ENCODE measurements at regions not wholly inside any gene's neighbourhood (a gene's known extent, or its start where the extent isn't known, plus 50 kb on each side); places are given as distances from the start of the nearest gene placed in this dataset.

DNA sequence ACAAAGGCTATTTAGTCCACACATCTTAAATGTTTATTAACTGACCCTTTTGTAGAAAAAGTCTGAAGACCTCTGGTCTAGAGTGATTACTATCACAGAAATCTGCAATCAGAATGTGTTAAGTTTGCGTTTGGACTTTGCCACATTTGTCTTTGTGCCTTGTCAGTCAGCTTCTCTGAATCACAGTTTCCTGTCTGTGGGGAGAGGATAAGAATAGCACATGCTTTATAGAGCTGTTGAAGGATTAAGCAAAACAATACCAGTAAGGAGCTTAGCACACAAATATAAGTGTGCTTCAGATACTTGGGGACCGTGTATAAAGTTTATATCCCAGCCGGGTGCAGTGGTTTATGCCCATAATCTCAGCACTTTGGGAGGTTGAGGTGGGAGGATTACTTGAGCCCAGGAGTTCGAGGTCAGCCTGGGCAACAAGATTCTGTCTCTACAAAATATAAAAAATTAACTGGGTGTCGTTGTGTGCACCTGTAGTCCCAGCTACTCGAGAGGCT, 63.0 kb upstream of the BTG1 start:
- no peak for DNase-seq

DNA sequence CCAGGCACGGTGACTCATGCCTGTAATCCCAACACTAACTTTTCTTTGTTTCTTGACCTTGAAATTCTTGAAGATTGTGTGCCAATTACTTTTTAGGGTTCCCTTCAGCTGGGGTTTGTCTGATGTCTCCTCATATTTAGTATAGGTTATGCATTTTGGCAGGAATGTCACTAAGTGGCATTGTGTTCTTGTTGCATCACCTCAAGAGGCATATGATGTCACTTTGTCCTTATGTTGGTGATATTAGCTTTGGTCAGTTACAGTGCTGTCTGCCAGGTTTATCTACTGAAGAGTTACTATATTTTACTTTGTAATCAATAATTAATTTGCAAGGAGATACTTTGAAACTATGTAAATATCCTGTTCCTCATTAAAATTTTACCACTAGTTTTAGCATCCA, 61.0 kb upstream of the BTG1 start:
- DNase-seq = no peak

DNA sequence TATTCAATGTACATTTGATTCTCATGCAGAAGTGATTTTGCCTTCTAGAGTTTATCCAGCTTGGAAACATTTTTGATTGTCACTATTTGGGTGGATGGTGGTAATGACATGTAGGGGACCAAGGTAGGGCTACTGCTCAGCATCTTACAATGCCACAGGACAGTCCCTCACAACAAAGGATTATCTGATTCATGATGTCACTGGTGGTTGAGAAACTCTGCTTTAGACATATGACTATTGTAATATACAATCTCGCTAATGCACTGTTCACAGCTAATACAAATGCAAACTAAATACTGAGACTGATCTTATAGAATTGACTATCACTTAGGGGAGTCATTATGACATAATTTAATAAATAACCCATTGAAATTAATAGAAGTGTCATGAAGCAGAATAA, 60.4 kb upstream of the BTG1 start:
- DNase-seq = no peak

DNA sequence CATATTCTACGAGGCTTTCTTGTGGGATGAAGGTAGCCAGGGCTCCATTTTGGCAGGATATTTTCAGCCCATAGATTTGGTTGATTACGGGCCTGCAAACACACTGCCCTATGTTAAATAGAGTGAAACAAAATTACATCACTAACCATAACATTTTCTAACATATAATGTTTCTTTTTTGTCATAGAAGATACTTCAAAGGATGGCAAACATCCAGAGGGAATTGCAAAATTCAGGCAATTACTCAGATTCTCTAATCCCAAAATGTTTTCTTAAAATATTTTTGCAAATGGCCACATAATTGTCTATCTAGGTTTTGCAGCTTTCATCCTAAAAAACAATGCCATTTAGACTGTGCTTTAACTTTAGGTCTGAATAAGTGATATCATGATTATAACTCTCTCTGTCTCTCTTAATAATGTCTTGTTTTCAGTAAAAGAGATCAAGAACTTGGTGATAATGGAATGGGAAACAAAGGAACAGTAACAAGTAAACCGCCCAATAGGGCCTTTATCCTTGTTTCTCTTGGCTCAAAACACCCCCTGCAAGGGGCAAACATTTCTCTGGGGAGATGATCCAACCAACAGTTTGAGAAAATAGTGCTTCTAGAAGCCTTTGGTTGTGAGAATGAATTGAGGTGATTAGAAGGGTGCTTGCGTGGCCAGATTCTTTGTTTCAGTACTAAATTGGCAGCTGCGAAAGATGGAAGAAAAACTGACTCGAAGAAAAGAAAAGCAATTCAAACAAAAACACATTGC, 54.4 kb upstream of the BTG1 start:
- no peak for DNase-seq

DNA sequence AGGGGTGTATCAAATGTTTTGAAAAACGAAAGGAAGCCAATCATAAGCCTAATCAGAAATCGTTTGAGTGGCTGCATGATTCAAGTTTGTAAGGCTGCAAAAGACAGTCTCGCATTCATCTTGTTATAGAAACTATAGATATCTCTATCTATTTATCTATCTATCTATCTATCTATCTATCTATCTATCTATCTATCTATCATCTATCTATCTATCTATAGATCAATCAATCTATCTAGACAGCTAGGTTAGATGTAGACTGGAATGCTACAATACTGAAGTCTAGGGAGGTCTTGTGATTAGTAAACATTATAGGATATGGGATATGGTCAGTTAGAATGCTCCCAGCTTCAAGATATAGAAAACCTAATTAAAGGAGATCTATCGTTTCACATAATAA, 52.2 kb upstream of the BTG1 start:
- DNase-seq = no peak

DNA sequence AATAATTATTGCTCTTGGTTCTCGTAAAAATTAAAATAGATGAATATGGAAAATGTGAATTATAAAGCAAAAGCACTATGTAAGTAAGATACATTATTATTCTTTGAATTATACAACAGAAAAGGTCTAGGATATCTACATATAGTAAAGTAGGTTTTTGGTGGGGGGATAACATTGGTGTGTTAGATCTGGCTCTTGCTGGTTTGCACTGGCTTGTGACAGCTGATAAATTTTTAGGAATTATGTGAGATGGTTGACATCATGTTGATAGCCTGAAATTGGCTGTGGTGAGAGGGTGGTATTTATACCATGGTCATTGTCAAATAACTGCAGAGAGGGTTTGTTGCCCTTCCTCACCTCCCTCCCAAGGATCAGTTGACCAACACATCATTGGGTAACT, 50.7 kb upstream of the BTG1 start:
- no peak for DNase-seq
